ENCODE measurements at regions not wholly inside any gene's neighbourhood (a gene's known extent, or its start where the extent isn't known, plus 50 kb on each side); places are given as distances from the start of the nearest gene placed in this dataset.

DNA sequence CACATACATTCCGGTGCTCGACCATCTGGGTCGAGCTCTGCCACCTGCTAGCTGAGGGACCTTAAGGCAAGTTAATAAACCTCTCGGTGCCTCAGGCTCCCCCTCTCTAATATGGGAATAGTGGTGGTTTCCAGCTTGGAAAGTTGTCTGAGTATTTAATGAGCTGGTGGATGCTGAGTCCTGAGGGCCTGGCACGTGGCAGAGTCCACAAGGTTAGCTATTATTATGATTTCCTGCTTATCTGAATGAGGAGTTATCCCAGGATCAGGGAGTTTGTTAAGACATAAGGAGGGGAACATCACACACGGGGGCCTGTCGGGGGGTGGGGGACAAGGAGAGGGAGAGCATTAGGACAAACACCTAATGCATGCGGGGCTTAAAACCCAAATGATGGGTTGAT is 80.1 kb upstream of the SLC22A23 start:
- no peak for TF ChIP-seq EZH2phosphoT487 (IDR thresholded peaks at IDR 0.05; ENCODE audit: insufficient read depth, low read depth)
- TF ChIP-seq EZH2 (IDR thresholded peaks at IDR 0.05; ENCODE audit: insufficient read depth, poor library complexity, severe bottlenecking), result no peak

Data from GM23248 (cell line).